ENCODE measurements at regions not wholly inside any gene's neighbourhood (a gene's known extent, or its start where the extent isn't known, plus 50 kb on each side); places are given as distances from the start of the nearest gene placed in this dataset.

GRCh38 chr3:138888560-138888959 is 53.8 kb upstream of the PIK3CB start:
- TF ChIP-seq, protein P1, sequence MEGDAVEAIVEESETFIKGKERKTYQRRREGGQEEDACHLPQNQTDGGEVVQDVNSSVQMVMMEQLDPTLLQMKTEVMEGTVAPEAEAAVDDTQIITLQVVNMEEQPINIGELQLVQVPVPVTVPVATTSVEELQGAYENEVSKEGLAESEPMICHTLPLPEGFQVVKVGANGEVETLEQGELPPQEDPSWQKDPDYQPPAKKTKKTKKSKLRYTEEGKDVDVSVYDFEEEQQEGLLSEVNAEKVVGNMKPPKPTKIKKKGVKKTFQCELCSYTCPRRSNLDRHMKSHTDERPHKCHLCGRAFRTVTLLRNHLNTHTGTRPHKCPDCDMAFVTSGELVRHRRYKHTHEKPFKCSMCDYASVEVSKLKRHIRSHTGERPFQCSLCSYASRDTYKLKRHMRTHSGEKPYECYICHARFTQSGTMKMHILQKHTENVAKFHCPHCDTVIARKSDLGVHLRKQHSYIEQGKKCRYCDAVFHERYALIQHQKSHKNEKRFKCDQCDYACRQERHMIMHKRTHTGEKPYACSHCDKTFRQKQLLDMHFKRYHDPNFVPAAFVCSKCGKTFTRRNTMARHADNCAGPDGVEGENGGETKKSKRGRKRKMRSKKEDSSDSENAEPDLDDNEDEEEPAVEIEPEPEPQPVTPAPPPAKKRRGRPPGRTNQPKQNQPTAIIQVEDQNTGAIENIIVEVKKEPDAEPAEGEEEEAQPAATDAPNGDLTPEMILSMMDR (IDR thresholded peaks at IDR 0.05) = no peak
- no peak for TF ChIP-seq POLR2A (IDR thresholded peaks at IDR 0.05)
